NCI-H1930 (cell line): ENCODE measurements at regions not wholly inside any gene's neighbourhood (a gene's known extent, or its start where the extent isn't known, plus 50 kb on each side); places are given as distances from the start of the nearest gene placed in this dataset.
A peak's percentile ranks its signal among the peaks of the same experiment; 100 is the strongest.

ENCODE experiments used
- DNase-seq, 2 experiments: peaks; one replicate each; lab custom pipeline; 2025; lab: John Stamatoyannopoulos, UW

- DNase-seq: no peak
Observed at GRCh38 chr11:23359297-23359696, 499.0 kb upstream of the CCDC179 start.

- DNase-seq: no peak
Observed at GRCh38 chr11:23364076-23364475, 503.8 kb upstream of the CCDC179 start.

DNA sequence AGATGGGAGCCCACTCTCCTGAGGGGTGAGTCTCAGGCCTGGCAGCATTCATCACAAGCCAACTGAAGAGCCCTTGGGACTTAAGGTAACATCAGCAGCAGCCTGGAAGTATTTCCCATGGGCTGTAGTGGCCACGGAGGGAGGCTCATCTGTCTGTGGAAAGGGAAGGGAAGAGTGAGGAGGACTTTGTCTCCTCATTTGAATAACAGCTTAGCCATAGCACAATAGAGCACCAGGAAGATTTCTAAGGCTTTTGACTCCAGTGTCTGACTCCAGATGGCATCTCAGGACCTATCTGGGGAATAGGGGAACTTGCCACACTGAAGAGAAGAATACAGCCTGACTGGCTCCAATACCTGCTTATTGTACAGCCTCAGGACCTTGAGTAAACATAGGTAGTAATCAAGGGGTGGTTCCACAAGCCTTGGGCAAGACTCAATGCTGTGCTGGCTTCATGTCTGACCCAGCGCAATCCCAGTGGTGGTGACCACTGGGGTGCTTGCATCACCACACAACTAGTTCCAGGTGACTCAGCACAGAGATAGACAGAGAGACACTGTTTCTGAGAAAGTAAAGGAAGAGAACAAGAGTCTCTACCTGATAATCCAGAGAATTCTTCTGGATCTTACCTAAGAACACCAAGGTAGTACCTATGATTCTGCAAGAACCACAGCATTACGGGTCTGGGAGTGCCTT is 510.5 kb upstream of the CCDC179 start:
- no peak for DNase-seq

DNA sequence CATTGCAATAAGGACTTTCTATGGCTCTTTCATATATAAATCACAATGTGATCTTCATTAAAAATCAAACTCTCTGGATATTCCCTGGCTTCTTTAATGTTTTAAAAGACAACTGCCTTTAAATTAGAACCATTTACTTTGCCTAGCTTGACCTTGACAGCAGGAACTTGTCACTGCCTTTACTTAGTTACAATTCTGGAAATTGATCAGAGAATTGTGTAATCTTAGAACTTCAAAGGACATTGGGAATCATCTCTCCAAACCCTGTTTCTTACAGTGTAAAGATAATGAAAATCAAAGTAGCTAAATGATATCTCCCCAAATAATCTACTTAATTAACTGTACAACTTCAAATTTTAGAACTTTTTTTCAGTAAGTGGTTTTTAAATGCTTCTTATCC is 517.6 kb upstream of the CCDC179 start:
- no peak for DNase-seq

GRCh38 chr11:23391031-23391430 is 530.8 kb upstream of the CCDC179 start:
- no peak for DNase-seq

DNA sequence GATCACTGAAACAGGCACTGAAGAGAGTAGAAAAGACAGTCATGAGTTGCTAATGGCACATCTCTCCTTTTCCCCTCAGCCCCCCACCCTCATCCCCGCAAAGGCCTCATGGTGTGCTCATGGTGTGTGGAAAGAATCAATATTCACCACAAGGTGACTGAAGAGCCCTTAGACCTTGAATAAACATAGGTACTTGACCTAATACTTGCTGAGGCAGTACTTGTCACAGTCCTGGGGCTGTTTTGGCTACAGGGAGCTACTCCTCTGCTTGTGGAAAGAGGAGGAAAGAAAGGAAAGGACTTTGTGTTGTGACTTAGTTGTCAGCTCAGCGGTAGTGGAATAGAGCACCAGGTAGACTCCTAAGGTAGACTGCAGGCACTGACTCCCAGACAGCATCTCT is 537.8 kb upstream of the CCDC179 start:
- DNase-seq: no peak

DNA sequence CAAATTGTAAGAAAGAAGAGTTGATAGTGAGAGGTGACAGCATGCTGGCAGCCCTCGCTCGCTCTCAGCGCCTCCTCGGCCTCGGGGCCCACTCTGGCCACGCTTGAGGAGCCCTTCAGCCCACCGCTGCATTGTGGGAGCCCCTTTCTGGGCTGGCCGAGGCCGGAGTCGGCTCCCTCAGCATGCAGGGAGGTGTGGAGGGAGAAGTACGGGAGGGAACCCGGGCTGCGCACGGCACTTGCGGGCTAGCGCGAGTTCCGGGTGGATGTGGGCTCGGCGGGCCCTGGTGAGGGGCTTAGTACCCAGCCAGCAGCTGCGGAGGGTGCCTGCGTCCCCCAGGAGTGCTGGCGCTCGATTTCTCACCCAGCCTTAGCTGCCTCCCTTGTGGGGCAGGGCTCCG is 539.7 kb upstream of the CCDC179 start:
- DNase-seq: no peak

DNA sequence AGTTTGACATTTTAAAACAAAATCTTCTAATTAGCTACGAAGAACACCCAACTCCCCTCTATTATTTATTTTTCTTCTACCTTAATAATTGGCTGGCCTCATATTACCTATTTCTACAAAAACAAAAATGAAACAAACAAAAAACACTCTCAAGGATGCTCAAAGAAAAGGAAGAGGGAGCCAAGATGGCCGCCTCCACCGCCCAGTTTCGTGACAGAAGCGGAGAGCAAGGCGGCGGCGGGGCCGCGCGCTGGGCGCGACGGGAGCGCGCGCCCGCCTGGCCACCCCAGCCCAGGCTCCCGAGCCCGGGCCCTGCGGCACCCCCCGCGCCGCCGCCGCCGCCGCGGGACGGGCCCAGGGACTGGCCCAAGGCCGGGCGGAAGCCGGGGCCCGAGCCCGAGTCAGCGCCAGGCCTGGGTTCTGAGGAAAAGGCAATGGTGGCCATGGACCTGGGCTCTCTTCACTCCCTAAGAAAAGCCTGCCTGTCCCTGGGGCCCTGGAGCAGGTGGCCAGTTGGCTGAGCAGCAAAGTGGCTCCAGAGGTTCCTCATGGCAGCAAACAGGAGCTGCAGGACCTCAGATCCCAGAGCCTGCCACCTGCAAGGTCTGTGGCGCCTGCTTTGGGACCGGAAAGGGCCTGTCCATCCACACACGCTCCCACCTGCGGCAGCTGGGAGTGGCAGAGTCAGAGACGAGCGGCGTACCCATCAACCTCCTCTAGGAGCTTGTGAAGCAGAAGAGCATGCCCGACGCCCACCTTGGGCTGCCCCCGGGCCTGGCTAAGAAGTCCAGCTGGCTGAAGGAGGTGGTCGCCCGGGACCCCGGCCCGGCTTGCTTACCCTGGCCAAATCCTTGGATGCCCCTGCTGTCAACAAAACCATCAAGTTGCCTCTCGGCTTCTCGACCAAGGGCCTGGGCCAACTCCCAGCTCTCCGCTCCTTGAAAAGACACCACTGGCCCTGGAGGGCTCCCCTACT is 543.2 kb upstream of the CCDC179 start:
- no peak for DNase-seq

- DNase-seq: no peak
Observed at GRCh38 chr11:23404225-23405160, 544.2 kb upstream of the CCDC179 start.

GRCh38 chr11:23405350-23405937 is 545.2 kb upstream of the CCDC179 start:
- DNase-seq: no peak

- no peak for DNase-seq
Observed at GRCh38 chr11:23406131-23406819, 546.0 kb upstream of the CCDC179 start.

DNA sequence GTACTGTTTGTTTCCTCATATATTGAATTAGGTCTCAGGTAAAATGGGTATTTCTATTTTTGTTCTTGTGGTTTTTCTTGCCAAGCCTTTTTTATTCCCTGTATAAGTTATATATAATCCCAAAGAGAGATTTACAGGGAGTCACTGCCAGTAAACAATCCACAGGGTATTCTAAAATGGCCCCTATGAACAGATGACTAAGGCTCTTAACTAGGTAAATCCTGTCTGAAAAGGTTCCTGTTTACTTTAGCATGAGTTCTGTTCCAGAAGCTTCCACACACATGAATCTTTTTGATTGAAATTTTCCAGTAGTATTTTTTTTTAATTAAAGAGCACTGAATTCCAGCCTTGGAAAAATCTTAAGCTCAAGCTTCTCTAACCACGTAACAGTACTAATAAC is 552.8 kb upstream of the CCDC179 start:
- DNase-seq: no peak

- peak; percentile 52 to 67 for DNase-seq
Observed at GRCh38 chr11:23423104-23423503, 562.8 kb upstream of the CCDC179 start.

DNA sequence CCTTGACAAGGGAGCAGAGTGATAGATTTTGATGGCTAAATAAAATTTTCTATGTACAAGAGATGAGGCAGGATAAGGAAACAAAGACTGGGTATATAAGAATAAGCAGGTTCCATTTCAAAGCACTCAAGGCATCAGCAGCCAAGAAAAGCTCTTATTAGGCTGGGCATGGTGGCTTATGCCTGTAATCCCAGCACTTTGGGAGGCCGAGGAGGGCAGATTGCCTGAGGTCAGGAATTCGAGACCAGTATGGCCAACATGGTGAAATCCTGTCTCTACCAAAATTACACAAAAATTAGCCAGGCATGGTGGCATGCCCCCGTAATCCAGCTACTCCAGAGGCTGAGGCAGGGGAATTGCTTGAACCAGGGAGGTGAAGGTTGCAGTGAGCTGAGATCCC is 563.4 kb upstream of the CCDC179 start:
- DNase-seq: peak in 1 of 2 experiments; percentile 49

DNA sequence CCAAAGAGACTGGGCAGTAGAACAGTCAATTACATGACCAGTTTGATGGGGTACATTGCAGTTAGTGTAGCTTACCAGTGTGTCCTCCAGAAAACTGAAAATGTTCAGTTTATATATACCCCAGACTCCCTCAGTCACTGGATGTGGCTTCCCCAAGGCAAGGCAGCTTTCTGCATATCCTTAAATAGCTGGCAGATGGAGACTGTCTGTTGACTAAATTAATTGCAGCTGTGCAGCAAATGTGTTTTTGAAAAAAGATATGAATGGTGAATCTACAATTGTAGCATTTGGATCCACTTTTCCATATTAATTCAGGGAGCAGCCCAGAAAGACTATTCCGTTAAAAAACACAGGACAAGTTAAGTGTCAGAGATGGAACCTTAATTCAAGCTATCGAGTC is 565.1 kb upstream of the CCDC179 start:
- no peak for DNase-seq

- DNase-seq: no peak
Observed at GRCh38 chr11:23429569-23429968, 569.3 kb upstream of the CCDC179 start.

DNA sequence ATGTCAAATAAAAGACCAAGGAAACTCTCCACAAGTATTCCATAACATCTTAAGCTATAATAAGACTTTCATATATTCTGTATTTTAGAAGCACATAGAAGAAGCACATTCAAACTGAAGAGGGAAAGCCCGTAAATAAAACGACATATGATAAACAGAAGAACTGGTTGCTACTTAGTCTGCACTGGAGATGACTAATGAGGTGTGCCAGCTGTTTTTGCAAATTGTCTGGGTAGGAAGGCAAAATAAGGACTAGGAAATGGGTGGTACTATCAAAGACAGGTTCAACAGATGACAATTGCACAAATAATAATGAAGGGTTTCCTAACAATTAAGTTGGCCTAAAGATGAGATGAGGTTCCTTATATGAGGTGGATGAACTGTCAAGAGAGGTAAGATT is 593.2 kb upstream of the CCDC179 start:
- no peak for DNase-seq

- peak in 1 of 2 experiments; percentile 5 for DNase-seq
Observed at GRCh38 chr11:23455321-23455891, 595.1 kb upstream of the CCDC179 start.

DNA sequence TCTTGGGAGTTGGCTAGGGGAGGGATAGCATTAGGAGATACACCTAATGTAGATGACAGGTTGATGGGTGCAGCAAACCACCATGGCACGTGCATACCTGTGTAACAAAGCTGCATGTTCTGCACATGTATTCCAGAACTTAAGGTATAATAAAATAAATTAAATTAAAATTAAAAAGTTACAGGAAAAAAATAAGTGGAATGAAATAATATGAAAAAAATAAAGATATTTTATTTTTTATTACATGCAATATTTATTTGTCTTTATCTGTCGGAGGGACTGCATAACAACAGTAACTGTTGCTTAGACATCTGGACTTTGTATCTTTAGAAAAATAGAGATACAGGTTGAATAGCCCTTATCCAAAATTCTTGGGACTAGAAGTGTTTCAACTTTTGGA is 597.4 kb upstream of the CCDC179 start:
- no peak for DNase-seq

- DNase-seq: no peak
Observed at GRCh38 chr11:23471878-23472277, 611.6 kb upstream of the CCDC179 start.

GRCh38 chr11:23473782-23474181 is 613.5 kb upstream of the CCDC179 start:
- no peak for DNase-seq
